ENCODE measurements at regions not wholly inside any gene's neighbourhood (a gene's known extent, or its start where the extent isn't known, plus 50 kb on each side); places are given as distances from the start of the nearest gene placed in this dataset.

GRCh38 chr14:65287264-65288131 is 125.0 kb upstream of the FUT8 start:
- no peak for TF ChIP-seq CTCF (IDR thresholded peaks at IDR 0.05; ENCODE audit: low read depth, low read length)
- no peak for TF ChIP-seq POLR2A (IDR thresholded peaks at IDR 0.05; ENCODE audit: extremely low read depth, insufficient read length)
- no peak for TF ChIP-seq MAX (IDR thresholded peaks at IDR 0.05; ENCODE audit: low read depth, low read length)

Data from NB4 (cell line).